Osteoblast (primary cell): ENCODE measurements at regions not wholly inside any gene's neighbourhood (a gene's known extent, or its start where the extent isn't known, plus 50 kb on each side); places are given as distances from the start of the nearest gene placed in this dataset.

ENCODE experiments used
- DNase-seq: peaks from one replicate; pipeline ENCODE4 v3.0.0; 2011; ENCODE audit warnings: low spot score, mixed read lengths; ENCODE audit not compliant: insufficient read length; ENCODE audit errors: missing footprints
- H2AFZ ChIP-seq: 2 replicates; pipeline ENCODE4 v1.6.0; 2011; ENCODE audit warnings: mild to moderate bottlenecking, low read length
- H3K27ac ChIP-seq: 2 replicates; pipeline ENCODE4 v1.5.1; 2011; ENCODE audit warnings: mild to moderate bottlenecking, low read depth, low read length, moderate library complexity
- H3K27me3 ChIP-seq: 2 replicates; pipeline ENCODE4 v1.6.0; 2012; ENCODE audit warnings: mild to moderate bottlenecking, control low read depth, inconsistent platforms, low read length, moderate library complexity; ENCODE audit not compliant: insufficient read depth
- H3K36me3 ChIP-seq: 2 replicates; pipeline ENCODE4 v1.5.1; 2011; ENCODE audit warnings: mild to moderate bottlenecking, low read length, control low read depth, moderate library complexity; ENCODE audit not compliant: insufficient read depth
- H3K4me1 ChIP-seq: 2 replicates; pipeline ENCODE4 v1.5.1; 2011; ENCODE audit warnings: mild to moderate bottlenecking, low read length, control low read depth, moderate library complexity; ENCODE audit not compliant: insufficient read depth
- H3K4me2 ChIP-seq: 2 replicates; pipeline ENCODE4 v1.6.0; 2011; ENCODE audit warnings: mild to moderate bottlenecking, low read length; ENCODE audit not compliant: insufficient read depth
- H3K4me3 ChIP-seq: fragments of 200-600 bp; sonication (generic); 3 replicates; pipeline ENCODE4 v1.5.1; 2012; ENCODE audit warnings: mild to moderate bottlenecking, low read length, inconsistent platforms; ENCODE audit not compliant: insufficient read depth
- H3K79me2 ChIP-seq: 2 replicates; pipeline ENCODE4 v1.6.0; 2012; ENCODE audit warnings: mild to moderate bottlenecking, low read length, control low read depth, inconsistent platforms; ENCODE audit not compliant: insufficient read depth
- H3K9me3 ChIP-seq: 2 replicates; pipeline ENCODE4 v1.5.1; 2011; ENCODE audit warnings: low read depth, low read length, control low read depth
- H4K20me1 ChIP-seq: 2 replicates; pipeline ENCODE4 v1.6.0; 2012; ENCODE audit warnings: mild to moderate bottlenecking, low read length, control low read depth; ENCODE audit not compliant: insufficient read depth
- TF ChIP-seq, protein P1 (sequence below): IDR thresholded peaks from 2 replicates; pipeline ENCODE4 v1.5.1; 2011; ENCODE audit warnings: mild to moderate bottlenecking, low read depth, low read length, moderate library complexity; ENCODE audit errors: extremely low read depth

DNA sequence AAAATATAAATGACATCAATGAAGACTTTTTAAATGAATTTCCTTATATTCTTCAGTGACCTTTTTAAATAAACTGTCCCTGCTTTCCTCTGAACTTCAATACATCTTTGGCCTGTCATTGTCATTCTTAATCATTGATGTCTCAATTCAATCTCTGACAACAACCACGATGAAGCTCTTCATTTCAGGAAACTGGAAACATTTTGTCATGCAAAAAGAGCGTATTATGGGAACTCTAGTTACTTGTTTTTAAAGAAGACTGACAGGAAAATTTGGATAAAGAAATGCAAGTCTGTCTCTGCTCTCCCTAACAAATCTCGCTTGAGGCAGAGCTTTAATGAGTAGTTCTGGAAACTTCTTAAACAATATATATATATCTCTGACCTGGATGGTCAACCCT lies 535.8 kb upstream of the ADGRL2 start:
- H3K4me2 ChIP-seq = no peak overlapping the region
- H3K4me1 ChIP-seq = no peaks in the 10 kb centered on the region
- no peak for DNase-seq
- H3K36me3 ChIP-seq = no peaks in the 10 kb centered on the region
- no peaks in the 10 kb centered on the region for H3K9me3 ChIP-seq
- no peaks in the 10 kb centered on the region for H3K27me3 ChIP-seq
- no peak overlapping the region for H3K4me3 ChIP-seq
- TF ChIP-seq, protein P1, sequence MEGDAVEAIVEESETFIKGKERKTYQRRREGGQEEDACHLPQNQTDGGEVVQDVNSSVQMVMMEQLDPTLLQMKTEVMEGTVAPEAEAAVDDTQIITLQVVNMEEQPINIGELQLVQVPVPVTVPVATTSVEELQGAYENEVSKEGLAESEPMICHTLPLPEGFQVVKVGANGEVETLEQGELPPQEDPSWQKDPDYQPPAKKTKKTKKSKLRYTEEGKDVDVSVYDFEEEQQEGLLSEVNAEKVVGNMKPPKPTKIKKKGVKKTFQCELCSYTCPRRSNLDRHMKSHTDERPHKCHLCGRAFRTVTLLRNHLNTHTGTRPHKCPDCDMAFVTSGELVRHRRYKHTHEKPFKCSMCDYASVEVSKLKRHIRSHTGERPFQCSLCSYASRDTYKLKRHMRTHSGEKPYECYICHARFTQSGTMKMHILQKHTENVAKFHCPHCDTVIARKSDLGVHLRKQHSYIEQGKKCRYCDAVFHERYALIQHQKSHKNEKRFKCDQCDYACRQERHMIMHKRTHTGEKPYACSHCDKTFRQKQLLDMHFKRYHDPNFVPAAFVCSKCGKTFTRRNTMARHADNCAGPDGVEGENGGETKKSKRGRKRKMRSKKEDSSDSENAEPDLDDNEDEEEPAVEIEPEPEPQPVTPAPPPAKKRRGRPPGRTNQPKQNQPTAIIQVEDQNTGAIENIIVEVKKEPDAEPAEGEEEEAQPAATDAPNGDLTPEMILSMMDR = no peak
- H3K27ac ChIP-seq = no peak overlapping the region
- no peaks in the 10 kb centered on the region for H3K79me2 ChIP-seq
- H2AFZ ChIP-seq = no peak overlapping the region
- no peaks in the 10 kb centered on the region for H4K20me1 ChIP-seq

DNA sequence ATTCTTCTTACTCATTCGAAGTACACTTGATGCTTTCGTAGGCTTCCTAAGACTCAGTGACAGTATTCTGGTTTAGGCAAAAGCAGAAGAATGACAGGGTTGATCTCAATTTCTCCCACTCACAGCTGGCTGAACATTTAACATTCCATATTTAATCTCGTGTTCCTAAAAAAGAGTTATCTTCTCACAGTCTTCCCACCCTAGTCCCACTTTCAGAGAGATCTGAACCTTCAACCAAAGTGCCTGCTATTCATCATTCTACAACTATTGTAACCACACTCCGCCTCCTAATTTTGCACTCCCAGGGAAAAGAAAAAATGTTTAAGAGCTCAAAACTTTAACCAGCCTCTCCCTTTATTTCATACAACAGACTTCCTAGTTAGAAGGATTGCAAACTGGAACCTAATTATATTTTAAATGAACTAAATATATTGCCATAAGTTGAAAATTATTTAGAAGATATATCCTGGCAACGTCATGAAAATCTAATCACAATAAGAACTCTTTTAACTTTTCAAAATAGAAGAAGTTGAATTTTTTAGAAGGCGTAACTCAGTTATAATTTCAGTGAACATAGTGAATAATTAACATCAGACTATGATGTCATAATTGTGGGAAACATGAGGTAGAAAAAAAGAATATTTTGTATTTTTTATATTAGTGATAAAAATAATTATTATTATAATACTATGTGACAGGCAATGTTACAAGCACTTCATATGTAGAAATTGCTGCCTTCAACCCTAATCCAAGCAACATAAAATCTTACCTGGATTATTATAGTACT lies 540.9 kb upstream of the ADGRL2 start:
- Histone ChIP-seq H3K36me3 (no peaks in the 10 kb centered on the region), H3K4me2 (no peak overlapping the region), H3K27me3 (no peaks in the 10 kb centered on the region), H3K4me1 (no peaks in the 10 kb centered on the region), H3K9me3 (no peaks in the 10 kb centered on the region), H2AFZ (no peak overlapping the region), H3K27ac (no peak overlapping the region), H3K79me2 (no peaks in the 10 kb centered on the region), H4K20me1 (no peaks in the 10 kb centered on the region), H3K4me3 (no peak overlapping the region)
- TF ChIP-seq, protein P1 = no peak
- no peak for DNase-seq

DNA sequence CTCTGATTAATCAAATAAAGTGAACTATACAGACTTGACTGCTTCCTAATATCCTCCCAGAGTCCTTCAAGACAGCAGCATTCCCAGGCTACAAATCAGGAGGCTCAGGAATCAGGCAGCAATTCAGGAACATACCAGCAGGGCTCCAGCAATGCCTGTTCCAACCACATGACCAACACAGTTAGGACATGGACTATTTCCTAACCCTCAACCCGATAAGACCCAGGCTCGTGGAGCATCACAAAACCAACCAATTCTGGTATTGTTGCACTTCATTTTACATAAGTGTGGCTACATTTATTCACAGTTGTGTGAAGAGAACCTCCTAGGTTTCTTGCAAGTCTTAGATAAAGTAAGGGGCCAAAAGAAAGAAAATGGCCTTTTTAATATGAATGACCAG lies 546.2 kb upstream of the ADGRL2 start:
- Histone ChIP-seq H3K36me3 (no peaks in the 10 kb centered on the region), H3K27ac (no peak overlapping the region), H3K79me2 (no peaks in the 10 kb centered on the region), H4K20me1 (no peaks in the 10 kb centered on the region), H3K27me3 (no peaks in the 10 kb centered on the region), H2AFZ (no peak overlapping the region), H3K4me3 (no peak overlapping the region), H3K4me2 (no peak overlapping the region), H3K9me3 (no peaks in the 10 kb centered on the region), H3K4me1 (no peaks in the 10 kb centered on the region)
- TF ChIP-seq, protein P1 = no peak
- no peak for DNase-seq

DNA sequence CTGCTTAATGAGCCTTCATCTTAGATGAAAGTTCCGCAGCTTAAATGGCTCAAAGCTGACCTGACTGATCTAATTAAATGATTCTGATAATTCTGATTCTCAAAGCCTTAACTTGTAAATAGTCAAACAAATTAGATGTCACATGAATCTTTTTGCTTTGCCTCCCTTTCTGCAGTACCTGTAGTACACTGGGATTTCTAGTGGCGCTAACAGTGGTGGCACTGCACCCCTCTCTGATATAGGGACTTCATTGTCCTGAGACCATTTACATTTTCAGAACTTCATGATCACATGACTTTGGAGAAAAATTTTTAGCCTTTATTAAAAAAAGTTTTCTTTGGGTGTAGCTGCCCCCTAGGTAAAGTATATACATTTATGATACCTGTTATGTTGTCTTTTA lies 546.7 kb upstream of the ADGRL2 start:
- H3K4me2 ChIP-seq = no peak overlapping the region
- H3K27me3 ChIP-seq = no peaks in the 10 kb centered on the region
- H3K36me3 ChIP-seq = no peaks in the 10 kb centered on the region
- no peak overlapping the region for H3K27ac ChIP-seq
- DNase-seq = no peak
- H3K4me3 ChIP-seq = no peak overlapping the region
- no peak overlapping the region for H2AFZ ChIP-seq
- H4K20me1 ChIP-seq = no peaks in the 10 kb centered on the region
- H3K79me2 ChIP-seq = no peaks in the 10 kb centered on the region
- TF ChIP-seq, protein P1 = no peak
- H3K9me3 ChIP-seq = no peaks in the 10 kb centered on the region
- H3K4me1 ChIP-seq = no peaks in the 10 kb centered on the region
